EL (cell line): ENCODE measurements at regions not wholly inside any gene's neighbourhood (a gene's known extent, or its start where the extent isn't known, plus 50 kb on each side); places are given as distances from the start of the nearest gene placed in this dataset.
"Not testable (repeated sequence)": the region's sequence is repeated elsewhere in the genome, so short reads cannot be mapped to it uniquely, and the experiment has no call there.

Experiments used
- DNase-seq: peaks from one replicate; pipeline ENCODE4 v3.0.0-alpha.2; 2016

DNA sequence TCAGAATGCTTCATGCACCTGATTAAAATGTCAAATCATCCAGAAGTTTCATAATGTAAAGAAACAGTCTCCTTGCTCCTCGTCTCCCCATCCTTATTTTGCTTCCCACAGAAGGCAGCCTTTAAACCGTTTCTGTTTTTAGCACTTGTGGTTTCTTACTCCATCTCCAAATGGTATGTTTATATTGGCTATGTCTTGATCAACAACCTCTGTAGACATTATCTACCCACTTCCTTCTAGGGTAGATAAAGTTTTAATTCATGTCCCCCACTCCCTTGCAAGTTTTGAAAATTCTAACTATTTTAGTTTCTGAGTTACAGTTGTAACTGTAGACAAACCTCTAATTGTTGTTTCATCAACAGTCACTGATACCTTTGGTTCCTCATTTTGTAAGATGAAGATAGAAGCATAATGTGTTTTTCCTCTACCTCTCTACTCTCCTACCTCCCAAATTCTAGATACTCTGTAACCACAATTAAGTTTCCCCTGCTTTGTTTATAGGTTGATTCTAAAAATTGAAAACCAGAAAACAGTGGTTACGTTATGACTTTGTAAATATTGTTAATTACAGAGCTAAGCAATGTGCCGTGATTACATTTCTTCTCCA is 291.7 kb upstream of the GATB start:
- no peak for DNase-seq

DNA sequence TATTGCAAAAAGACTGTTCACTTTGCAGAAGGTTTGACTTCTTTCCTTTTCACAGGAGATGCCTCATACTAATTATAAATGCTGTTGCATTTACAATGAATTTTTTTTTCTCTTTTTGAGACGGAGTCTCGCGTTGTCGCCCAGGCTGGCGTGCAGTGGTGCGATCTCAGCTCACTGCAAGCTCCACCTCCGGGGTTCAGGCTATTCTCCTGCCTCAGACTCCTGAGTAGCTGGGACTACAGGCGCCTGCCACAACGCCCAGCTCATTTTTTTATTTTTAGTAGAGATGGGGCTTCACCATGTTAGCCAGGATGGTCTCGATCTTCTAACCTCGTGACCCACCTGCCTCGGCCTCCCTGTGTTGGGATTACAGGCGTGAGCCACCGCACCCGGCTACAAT is 290.5 kb upstream of the GATB start:
- not testable (repeated sequence) for DNase-seq

DNA sequence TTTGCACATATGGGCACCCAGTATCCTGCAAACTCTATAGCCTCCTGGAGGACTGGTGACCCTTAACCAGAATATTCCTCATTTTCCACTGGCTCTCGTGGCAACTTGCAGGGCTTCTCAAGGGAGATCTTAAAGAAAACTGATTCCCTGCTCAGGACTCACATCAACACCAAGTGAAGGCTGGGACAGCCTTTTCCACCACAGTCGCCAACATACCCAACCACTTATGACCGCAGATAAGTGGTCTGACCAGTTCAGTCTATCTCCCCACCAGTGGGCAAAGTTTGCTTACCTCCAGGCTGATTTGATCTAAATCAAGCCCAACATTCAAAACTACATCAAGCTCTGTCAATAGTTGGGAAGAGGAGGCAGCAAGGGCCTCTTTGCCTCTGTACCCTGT is 289.3 kb upstream of the GATB start:
- no peak for DNase-seq

DNA sequence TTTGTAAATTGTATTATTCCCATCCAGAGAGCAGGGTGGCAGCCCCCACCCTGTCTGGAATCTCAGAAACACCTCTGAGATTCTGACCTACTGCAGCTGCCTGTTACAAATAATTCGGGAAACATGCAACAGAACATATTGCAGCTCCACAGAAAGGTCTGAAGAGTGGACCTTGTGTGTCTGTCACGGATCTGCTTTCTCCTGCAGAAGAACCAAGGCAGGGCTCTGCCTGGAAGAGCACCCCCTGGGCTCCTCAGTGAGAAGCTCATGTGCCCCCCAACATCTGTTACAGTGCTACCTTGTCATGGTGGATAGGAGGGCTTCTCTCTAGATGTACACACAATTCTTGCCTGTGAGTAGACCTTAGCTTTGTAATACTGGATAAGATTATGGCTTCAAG is 286.6 kb upstream of the GATB start:
- DNase-seq: no peak

DNA sequence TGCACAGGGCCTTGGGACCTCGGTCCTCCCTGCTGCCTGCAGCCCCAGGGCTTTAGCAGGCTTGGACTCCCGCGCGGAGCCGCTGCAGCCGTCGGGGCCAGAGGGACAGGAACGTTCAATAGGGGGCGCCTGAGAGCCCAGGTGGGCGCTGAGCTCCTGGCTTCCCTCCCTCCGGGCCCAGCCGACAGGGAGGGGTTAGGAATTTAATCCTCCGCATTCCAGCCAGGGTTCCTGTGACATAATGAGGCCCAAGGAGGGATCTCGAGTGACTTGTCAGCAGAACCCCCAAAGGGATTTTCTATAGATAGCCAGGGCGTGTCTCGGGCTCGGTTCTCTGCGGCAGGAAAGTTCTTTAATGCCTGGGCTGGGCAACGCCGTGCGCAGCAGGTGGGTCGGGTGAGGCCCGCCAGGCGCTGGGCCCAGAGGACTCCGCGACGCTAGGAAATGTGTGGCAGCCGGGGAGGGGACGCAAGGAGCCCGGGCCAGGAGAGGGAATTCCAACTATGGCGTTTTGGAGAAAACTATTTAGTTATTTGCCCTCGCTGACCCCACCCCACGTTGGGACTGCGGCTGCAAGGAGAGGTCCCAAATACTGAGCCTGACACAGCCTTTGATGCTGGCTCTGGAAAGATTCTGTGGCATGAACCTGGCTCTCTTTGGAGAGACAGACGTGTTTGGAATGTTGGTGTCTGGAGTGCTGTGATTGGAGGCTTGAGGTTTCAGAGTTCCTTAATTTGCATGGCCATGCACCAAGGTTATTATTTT is 285.2 kb upstream of the GATB start:
- peak; percentile 36 for DNase-seq

DNA sequence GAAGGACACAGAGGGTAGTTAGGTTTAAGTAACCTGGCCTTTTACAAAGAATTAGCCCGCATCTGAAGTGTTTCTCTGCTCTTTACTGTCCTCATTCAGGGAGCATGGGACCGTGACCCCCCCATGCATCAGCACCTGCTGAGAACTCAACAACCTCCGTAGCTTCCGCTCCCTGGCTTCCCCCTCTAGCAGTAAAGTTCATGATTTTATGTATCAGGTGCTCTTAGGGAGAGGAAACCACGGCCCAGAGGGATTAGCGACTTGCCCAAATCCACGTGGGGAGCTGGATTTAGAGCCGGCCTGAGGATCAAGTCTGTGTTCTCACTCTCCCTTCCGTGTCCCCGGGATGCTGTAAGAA is 284.6 kb upstream of the GATB start:
- DNase-seq: no peak

DNA sequence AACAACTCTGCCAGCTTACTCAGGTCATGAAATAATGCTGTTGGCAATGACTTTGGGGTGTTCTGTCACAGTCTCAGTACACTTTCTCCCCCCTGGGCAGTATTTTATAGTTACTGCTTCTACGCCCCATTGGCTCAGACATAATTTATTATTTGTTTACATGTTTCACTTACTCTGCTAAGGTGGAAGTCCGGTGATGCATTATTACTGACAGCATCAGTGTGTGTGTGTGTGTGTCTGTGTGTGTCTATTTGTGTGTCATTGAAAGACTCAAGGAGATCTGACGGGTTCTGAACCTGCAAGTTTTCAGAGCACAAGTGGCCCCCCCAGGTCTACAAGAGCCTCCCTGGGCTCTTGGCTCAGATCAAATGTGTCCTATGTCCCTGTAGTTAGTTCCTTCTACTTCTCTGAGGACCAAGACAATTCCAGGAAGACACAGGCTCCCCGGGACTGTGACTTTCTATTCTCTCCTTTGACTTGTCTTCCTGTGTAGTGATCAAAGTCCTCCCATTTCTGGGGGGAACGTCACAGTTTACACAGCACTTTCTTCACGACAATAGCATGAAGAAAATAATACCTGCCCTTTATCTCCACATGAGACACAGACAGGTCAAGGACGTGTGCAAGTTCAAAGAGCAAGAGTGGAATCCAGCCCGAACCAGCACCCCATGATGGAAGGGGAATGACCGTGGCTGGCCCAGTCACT is 283.7 kb upstream of the GATB start:
- no peak for DNase-seq

DNA sequence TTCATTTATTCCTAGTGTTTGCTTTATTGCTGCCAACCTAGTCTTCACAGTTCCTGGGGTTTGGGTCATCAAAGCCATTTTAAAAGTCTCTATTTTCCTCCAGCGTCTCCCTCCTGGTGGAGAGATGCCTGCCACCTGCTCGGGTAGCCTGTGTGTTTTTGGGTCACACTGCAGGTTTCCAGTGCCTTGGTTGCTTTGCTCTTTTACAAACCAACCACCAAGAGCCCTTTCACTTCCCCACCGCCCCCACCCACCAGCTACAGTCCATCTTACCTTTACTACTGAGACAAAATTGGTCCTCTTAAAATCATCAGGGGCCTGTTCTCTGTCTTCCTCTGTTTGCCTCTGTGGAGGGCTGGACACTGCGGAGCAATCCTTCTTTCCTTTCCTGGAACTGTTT is 280.5 kb upstream of the GATB start:
- no peak for DNase-seq

DNA sequence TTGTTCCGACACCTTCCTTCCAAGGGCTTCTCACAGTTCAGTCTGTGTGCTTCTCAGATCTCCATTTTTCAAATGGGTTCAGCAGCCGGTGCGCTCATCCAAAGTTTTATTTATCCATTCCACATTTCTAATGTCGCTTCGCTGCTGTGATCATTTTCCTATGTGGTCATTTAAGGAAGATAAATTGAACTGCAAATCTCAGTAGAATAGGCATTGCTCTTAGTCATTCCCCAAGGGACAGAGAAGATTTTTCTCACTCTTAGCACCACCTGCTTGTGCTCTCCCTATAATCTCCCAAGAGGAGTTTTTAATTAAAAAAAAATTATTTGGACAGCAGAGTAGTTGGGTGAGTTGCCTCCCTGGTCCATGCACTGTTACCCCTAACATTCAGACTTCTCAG is 278.9 kb upstream of the GATB start:
- no peak for DNase-seq

DNA sequence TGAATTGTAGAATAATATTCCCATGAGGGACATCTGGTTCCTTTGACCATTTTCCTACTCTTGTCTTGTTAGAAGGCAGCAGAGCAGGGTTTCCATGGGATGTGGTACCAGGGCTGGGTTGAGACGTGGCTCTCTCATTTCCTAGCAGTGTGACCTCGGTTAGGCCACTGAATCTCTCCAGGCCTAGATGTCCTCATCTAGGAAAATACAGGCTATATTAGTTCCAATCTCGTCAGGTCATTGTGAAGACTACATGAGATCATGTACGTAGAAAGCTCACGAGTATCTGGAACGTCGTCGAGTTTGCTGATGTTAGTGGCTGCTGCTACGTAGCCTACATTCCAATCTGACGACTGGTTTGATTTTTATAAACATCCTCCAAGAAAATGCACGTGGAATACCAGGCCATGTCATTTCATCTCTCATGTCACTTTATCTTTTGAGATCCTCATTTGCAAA is 278.2 kb upstream of the GATB start:
- peak; percentile 67 for DNase-seq

DNA sequence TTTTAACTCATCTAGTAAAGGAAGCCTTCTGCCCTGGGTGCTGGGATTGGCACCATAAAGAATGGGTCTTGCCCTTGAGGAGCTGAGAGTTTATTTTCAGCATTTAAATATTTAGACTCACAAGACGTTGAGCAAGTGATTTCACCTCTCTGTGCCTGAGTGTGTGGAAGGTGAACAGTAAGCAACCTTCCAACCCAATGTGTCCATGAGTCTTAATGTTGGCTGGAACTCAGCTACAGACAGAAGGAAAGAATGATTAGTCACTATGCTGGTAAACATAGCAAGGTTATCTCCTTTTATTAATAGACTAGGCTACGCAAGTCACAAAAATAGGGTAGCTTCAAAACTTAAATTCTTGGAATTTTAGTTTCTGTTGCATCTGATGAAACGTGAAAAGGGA is 277.4 kb upstream of the GATB start:
- peak; percentile 17 for DNase-seq

DNA sequence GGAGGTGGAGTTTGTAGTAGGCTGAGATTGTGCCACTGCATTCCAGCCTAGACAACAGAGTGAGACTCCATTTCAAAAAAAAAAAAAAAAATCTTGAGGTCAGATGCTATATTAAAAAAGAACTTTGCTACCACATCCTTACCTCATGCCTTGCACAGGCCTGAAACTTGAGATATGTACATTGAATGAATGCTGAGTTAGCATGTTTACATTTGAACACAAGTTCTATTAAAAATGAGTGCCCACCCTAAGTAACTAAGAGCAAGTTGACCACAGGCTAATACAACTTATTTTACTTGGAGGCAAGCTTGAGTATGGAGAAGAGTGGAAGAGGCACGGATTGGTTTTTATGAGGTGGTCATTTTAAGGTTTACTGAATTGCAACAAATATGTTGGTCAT is 276.6 kb upstream of the GATB start:
- DNase-seq: no peak

DNA sequence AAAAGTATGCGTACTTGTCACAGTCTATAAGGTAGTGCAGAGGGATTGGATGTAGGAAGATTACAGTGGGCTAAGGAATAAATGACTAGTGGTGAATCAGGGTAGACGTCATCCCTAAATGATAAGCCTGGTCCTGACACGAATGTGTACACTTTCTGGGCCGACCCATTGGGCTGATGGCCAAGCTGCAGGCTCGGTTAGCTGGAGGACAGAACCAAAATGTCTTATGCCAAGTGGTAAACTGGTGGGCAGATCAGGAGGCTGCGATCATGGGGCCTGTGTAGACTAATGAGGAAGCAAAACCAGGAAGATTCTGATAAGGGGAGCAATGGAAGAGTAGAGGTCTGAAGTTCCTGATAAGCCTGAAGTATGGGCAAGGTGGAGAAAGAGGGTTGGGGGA is 272.8 kb upstream of the GATB start:
- no peak for DNase-seq

DNA sequence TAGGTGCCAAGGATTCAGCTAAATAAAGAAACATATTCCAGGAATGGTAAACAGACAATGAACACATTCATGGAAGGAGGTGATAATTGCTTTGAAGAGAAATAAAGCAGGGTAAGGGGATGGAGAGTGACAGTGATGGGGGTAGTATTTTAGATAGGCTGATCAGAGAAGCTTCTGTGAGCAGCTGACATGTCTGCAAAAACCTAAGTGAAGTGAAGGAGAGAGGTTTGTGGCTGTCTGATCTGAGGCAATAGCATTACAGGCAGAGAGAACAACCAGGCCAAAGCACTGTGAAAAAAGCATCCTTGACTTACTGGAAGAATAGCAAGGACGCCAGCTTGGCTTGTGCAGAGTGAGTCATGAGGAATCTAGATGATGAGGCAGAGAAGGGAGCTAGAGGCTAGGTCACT is 271.9 kb upstream of the GATB start:
- DNase-seq: peak; percentile 57

DNA sequence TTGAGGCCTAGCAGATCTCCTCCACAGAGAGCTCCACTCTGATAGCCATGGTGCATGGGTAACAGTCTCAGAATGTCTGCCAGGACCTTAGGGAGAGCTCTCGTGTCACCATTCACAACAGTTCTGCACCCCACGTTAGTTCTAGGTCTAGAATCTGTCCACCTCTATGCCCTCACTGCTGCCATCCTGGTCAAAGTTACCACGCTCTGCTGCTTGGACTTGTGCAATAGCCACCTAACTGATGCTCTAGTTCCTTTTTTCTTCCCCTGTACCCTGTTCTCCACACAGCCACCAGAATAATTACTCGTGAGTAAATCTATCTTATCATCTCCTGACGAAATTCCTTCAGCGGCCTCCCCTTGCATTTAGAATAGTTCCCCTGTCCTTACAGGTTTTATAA is 268.8 kb upstream of the GATB start:
- DNase-seq: no peak

DNA sequence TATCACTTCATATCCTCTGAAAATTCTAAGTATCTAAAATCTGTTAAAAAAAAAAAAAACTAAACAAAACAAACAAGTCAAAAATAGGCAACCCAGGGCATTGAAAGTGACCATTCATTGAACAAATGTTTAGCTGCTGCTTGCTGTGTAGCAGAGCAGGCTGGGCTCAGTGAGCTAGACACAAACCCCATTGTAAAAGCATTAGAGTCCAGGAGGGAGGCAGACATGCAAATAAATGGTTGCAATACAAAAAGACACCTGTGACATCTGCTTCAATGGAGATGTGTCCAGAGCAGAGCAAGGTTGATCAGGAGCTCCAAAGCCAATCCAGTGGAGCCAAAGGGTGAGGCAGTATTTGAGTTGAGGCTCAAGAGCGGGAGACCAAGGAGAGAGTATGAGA is 267.3 kb upstream of the GATB start:
- no peak for DNase-seq

DNA sequence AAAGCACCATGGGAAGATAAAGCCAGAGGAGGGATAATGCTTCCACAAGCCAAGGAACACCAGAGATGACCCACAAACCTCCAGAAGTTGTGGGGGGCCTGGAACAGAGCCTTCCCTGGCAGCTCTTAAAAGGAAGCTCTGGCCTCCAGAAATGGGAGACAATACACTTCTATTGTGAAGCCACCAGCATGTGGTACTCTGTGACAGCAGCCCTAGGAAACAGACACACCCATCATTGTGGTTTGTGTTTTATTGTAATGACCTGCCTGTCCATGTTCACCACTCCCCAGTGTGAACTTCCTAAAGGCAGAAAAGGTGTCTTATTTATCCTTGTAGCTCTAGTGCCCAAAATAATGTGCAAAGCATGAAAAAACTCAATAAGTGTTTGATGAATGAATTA is 264.1 kb upstream of the GATB start:
- DNase-seq: no peak

DNA sequence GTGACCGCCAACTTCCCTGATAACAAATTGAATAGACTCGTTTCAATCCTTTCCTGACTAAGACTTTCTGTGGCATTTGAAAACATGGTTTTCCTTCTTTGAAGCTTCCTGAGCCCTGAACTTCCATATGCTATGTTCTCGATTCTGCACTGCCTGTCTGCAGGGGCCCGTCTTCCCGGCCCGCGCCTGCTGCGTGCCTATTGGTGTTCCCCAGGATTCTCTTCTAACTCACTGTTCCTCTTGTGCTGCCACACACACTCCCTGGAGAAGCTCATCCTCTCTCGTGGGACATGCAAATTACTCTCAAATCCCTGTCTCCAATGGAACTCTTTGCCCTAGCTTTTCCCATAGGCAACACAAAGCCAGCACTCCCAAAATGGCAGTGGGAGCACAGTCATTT is 262.9 kb upstream of the GATB start:
- no peak for DNase-seq

DNA sequence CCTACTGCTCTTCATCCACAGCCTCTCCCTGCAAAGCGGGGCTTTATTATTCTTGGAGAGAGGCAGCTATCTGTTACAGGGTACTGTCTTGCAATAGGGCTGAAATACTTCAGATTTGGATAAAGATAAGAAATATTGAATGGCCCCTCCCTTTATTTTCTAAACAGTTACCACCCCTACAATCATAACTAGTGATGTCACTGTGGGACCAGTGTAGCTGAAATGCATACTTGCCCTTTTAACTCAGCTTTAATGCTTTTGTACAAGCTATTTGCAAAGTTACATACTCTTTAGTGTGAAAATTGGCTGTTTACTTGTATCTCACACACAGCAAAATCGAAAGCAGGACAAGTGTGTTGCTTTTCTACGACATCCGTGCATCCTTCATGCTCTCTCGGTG is 261.7 kb upstream of the GATB start:
- no peak for DNase-seq

DNA sequence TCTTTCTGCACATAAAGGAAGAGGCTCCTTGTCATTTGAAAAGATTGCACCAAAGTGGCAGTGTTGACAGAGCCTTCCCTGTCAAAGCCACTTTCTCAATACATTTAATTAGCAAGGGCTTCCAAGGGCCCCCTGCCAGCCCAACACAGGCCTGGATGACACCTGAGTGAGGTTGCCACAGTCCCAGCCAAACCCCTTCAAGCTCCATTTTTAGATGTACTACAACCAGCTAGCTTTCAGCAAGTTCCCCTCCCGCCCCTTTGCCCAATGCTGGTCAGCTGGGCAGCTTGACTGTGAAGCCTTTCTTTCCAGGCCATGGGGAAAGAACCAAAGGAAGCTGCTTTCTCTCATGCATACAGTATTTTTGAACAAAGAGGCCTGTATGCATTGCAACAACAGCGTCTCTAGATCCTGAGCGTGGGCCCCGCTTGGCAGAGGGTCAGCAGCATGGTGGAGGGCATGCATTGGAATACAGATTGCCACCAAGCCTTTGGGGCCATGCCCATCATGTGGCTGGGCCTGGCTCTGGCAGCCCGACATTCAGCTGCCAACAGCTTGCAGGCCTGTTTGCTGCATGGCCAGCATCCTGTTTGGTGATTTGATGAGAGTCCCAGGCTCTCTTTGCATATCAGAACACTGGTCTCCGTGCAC is 261.1 kb upstream of the GATB start:
- DNase-seq: no peak

DNA sequence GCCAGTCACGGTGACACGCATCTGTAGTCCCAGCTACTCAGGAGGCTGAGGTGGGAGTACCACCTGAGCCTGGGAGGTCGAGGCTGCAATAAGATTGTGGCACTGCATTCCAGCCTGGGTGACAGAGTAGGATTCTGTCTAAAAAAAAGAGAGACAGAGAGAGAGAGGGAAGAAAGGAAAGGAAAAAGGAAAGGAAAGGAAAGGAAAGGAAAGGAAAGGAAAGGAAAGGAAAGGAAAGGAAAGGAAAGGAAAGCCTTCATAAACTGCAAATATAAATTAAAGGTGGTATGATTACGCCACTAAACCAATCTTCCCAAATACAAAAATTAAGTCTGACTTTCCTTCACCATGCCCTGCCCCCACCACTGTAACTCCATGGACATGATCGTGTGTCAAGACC is 259.3 kb upstream of the GATB start:
- no peak for DNase-seq

DNA sequence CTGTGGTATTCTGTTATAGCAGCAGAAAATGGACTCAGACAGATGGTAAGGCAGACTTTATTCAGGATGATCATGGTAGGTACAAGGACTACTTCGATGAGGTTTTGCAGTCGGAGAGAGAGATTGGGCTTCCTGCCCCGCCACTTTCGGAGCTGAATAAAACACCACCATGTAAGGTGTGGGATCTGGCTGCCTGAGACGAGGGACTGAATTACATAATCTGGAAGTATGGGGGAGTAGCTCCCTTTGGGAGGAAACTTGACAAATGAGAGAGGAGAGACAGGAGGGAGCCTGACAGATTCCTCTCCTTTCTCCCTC is 255.5 kb upstream of the GATB start:
- DNase-seq: no peak

DNA sequence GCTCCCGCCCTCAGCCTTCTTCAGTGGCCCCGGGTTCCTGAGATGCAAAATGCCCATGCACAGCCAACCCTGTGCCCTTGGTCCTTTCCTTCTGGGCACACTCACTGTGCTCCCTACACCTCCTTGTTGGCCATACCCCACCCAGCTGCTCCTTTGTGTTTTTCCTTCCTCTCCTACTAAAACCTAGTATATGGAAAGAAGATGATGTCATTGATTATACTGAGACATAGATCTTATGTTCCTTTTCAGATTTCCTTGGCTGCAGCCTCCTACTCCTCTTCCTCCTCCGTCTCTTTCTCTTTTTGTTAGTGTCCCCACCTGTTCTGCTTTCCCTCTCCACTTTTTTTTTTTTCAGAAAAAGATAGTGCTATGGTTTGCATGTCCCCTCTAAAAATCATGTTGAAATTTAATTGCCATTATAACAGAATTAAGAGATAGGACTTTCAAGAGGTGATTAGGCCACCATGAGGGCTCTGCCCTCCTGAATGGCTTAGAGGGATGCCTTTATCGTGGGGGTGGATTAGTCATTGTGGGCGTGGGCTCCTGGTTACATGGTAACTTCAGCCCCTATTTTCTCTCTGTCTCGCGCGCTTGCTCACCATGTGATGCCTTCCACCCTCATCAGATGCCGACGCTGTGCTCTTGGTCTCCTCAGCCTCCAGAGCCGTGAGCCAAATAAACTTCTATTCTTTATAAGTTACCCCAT is 254.9 kb upstream of the GATB start:
- no peak for DNase-seq
